ENCODE measurements at regions not wholly inside any gene's neighbourhood (a gene's known extent, or its start where the extent isn't known, plus 50 kb on each side); places are given as distances from the start of the nearest gene placed in this dataset.
"Not testable (repeated sequence)": the region's sequence is repeated elsewhere in the genome, so short reads cannot be mapped to it uniquely, and the experiment has no call there.

DNA sequence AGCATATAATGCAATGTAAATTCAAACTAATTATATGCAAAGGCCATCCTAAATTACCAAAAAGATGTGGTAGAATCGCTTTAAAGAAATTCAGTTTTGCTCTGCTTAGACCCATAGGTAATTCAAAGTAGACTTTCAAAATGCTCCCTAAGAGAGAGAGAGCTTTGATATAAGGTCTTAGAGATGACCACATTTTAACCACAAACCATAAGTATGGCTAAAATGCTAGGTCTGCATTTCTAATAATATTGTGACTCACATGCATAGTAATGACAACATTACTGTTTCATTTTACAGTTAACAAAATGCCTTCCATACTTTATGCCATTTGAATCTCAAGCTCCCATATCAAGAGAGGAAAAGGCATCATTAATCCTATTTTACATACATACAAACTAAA, 144.5 kb downstream of the RAD51AP2 start:
- Histone ChIP-seq H3K4me3 (no peak overlapping the region), H3K27ac (peak overlapping the region in 2 of 21 experiments; percentile 12 to 71)

DNA sequence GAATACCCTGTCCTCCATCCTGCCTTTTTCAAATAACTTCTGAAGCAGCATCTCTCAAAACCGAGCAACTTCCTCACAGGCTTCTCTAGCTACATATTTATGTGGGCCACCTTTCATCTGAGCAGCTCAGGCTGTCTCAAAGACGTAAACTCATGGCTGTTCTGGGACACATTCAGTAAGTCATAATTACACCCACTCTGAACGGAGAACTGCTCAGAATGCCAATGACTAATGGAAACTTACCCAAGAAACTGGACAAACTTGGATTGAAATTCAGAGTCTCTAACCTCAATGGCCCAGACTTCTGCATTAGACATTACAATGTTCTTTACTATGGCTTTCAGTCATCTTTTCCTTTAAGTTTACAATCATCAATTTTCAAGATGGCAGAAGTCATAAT, 145.2 kb downstream of the RAD51AP2 start:
- H3K4me3 ChIP-seq: no peak overlapping the region
- peak overlapping the region in 4 of 21 experiments; percentile 12 to 71 (median 22) for H3K27ac ChIP-seq

DNA sequence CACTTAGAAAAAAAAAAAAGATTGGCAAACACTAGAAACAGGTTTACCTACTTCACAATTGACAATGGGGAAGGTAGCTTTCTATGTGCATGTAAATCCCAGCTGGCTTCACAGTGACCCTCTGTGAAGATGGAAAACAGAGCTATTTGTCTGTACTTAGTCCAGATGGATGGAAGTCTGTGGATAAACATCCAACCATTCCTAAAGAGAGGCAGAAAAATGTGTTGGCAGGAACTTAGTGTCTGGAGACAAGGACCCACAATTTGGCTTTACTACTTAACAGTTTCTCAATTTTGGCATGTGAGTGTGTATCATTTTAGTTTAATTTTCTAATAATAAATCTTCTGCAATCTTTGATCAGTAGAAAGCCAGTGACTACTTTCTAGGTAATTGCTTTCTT, 154.4 kb downstream of the RAD51AP2 start:
- H3K4me3 ChIP-seq: no peak overlapping the region
- no peak overlapping the region for H3K27ac ChIP-seq

DNA sequence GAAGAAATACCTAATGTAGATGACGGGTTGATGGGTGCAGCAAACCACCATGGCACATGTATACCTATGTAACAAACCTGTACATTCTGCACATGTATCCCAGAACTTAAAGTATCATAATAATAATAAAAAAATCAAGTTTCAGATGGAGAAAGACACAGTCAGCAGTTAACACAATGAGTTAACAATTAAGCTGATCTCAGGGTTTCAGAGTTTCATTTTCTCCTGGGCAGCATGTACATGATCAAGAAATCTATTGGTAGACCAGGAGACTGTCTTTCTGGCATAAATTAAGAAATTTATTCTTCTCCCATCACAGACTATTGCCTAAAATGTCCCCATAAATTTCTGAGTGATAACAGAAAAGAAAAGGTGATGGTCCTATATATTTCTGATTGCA, 155.3 kb downstream of the RAD51AP2 start:
- H3K27ac ChIP-seq: no peak overlapping the region
- H3K4me3 ChIP-seq: no peak overlapping the region

DNA sequence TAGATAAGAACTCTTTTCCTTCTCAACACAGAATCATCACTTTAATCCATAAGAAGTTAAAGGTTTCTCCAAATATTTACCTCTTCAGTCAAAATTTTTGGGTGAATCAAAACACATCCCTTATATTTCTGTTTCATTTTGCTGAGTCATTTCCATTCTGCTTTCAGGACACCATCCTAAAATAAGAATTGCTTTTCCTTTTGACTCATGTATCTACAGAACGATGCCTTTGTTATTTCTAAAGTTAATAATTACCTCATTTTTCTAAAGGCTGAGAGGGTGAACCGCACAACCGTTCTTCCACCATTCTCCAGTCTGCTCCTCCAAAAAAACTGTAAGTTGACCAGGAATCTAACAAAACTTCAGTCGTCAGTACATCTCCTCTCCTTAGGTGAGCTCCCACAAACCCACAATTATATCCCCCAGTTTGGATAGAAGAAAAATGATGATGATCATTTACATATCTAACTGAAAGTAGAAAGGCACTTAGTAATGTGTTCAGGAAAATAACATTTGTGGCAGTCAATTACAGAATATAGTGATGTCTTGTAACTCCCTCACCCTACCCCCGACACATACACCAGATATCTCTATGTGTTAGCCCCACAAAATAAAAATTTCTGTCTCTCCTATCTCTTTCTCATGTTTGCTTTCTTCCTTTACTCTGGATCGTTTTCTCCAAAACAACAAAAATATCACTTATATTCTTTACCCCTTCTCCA, 162.5 kb downstream of the RAD51AP2 start:
- Histone ChIP-seq H3K27ac (no peak overlapping the region), H3K4me3 (no peak overlapping the region)

DNA sequence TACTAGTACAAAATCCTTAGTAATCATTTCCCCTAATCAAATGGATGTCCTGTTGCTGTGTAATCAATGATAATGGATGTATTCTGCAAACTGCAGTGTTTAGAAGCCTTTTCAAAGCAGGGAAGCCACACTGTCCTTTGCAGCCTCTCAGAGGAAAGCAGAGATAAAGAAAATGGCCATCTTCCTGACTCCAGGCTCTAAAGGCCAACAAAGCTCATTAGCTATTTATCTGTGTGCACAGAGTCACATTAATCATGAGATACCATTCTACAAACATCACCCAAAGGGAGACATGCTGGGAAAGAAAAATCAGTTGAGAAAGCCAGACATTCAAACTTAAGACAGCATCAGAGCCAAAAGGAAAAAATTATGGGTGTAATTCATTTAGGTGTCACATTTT, 165.0 kb downstream of the RAD51AP2 start:
- Histone ChIP-seq H3K4me3 (no peak overlapping the region), H3K27ac (no peak overlapping the region)

DNA sequence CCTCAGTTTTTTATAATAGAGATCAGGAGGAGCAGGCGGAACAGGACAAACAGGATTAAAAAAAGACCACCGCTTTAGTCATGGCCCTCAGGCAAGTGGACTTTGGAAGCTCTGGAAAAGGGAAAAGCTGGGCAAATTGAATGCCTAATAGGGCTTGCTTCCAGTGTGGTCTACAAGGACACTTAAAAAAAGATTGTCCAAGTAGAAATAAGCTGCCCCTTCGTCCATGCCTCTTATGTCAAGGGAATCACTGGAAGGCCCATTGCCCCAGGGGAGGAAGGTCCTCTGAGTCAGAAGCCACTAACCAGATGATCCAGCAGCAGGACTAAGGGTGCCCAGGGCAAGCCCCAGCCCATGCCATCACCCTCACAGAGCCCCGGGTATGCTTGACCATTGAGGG, 175.5 kb downstream of the RAD51AP2 start:
- H3K4me3 ChIP-seq, H3K27ac ChIP-seq: not testable (repeated sequence)

DNA sequence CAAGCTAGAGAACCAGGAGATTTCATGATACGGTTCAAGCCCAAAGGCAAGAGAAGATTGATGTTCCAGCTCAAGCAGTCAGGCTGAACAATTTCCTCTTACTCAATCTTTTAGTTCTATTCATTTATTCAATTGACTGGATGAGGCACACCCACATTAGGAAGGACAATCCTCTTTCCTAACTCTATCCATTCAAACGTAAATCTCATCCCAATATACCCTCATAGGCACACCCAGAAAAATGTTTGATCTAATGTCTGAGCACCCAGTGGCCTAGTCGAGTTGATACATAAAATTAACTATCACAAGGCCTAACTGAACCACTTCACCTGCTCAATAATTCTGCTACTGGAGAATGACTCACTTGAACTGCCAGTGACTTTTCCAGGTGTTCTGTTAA, 180.7 kb downstream of the RAD51AP2 start:
- Histone ChIP-seq H3K27ac (no peak overlapping the region), H3K4me3 (no peak overlapping the region)

DNA sequence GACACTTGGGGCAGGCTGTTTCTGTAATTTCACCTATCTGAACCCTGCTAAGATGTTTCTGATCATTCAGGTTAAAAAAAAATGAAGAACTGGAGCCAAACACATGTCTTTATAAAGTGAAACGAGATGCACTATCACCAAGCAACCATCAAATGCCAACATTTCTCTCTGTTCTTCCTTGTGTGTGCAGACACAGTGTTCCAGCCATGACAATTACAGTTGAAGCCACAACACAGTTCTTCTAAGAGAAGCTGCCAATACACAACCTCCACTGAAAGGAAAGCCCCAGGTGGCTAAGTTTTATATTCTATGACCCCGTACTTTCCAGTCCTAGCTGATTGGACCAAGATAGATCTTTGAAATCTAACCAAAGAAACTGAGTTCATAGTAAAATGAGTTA, 181.8 kb downstream of the RAD51AP2 start:
- no peak overlapping the region for H3K4me3 ChIP-seq
- no peak overlapping the region for H3K27ac ChIP-seq

DNA sequence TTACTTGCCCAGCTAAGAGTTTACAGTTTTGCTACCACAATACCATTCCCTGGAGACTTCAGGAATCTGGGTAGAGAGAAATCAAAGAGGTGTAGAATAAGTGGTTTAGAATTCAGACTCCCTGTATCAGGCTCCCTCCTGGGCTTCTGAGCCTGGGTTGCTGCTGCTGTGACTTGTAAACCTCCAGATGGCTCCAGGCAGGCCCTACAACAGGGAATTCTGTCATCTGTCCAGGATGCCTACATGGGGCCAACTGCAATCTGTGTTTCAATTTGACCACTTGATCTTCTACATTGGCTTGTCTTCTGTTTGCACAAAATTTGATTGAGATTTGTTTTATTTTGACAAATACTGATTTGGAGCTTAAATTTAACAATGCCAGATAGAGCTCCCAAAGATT, 183.9 kb downstream of the RAD51AP2 start:
- Histone ChIP-seq H3K27ac (no peak overlapping the region), H3K4me3 (no peak overlapping the region)

DNA sequence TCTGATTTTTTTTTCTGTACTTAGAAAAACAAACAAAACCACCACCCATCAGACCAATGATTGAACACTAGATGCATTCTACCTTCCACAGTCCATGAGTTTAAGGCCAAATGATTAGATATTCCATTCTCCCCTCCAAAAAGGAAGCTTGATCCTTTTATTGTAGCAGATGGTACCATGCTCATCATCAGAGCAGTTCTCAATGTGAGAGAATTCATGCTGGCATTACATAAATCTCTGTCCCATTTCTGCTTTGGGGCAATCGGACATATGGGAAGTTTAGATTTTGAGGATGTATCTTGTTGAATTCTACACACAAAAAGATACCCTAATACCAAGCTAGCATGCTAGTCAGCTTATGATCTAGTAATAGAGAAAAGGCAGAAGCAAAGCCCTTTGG, 186.6 kb downstream of the RAD51AP2 start:
- Histone ChIP-seq H3K4me3 (no peak overlapping the region), H3K27ac (no peak overlapping the region)

DNA sequence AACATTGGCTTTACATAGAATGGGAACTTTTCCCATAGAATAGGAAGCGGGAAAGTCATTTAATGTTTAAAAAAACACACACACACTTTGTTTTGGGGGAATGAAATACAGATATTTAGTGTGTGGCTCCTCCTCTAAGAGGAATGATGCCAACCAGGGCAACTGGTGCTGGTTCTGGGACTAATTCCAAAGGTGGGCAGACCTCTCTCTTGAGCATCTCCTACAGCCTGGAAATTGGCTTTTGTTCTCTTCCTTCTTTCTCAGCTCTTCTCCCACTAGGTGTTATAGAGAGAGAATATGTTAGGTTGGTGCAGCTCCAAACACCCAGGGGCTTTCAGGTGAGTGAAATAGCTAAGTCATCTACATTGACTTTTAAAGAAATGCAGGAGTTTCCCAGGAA, 190.1 kb downstream of the RAD51AP2 start:
- Histone ChIP-seq H3K4me3 (no peak overlapping the region), H3K27ac (no peak overlapping the region)

DNA sequence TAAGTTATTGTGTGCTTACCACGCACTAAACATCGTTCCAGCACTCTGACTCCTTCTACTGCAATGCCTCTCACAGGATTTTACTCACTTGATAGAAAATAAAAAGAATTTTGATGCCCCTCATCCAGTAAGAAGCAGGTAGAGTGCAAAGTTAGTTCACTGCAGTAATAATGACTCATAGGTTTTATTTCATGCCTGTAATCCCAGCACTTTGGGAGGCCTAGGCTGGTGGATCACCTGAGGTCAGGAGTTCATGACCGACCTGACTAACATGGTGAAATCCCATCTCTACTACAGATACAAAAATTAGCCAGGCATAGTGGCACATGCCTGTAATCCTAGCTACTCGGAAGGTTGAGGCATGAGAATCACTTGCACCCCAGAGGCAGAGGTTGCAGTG, 190.6 kb downstream of the RAD51AP2 start:
- H3K4me3 ChIP-seq: no peak overlapping the region
- H3K27ac ChIP-seq: no peak overlapping the region

DNA sequence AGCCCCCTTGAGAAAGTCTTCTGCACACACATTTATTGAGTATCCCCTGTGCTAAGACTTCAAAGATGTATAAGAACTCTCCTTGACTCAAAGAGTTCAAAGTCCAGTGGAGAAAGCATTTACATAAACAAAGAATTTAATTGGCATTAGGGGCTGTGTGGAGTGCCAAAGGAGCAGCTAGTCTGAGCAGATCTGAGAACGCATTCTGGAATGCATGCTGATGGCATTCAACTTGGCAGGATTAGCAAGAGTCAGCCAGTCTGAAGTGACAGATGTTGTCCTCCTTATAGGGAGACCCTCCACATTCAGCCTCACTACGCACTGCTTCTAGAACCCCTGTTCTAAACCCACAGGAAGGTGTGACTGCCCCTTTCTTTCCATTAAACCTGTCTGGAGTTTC, 191.5 kb downstream of the RAD51AP2 start:
- no peak overlapping the region for H3K27ac ChIP-seq
- H3K4me3 ChIP-seq: no peak overlapping the region

DNA sequence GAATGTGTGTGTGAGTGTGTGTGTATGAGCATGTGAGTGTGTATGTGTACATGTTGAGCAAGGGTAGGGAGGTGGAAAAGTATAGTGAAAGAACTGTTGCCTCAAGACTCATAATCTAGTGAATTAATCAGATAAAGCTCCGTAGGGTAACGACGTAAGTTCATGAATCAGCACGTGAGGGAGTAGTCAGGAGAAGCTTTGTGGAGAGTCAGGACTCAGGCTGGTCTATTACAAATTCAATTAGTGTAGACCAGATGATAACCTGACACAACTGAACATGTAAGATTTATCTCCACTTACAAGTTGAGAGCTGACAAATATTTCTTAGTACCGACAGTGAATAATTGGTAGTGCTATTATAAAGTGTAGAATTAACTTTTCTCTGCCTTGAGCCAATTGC, 194.5 kb downstream of the RAD51AP2 start:
- H3K4me3 ChIP-seq: no peak overlapping the region

DNA sequence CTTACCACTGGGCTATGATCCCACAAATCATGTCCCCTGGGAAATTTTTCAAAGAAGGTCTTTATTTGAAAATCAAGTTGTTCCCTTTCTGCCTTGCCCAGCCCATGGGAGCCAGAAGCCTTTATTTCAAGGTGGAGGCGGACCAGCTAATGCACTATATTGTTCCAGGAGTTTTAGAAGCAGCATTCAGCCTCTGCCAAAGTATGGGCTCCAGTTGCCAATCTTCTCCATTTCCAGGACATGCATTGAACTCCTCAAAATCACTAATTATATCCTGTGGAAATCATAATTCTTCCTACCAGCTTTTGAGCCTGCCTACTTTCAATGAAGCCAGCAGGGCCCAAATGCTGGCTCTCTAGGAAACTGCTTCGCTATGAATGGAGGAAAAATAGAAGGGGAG, 195.8 kb downstream of the RAD51AP2 start:
- no peak overlapping the region for H3K27ac ChIP-seq
- H3K4me3 ChIP-seq: no peak overlapping the region

More for the DNA sequence above, 194.5 kb downstream of the RAD51AP2 start:
- no peak overlapping the region for H3K27ac ChIP-seq

DNA sequence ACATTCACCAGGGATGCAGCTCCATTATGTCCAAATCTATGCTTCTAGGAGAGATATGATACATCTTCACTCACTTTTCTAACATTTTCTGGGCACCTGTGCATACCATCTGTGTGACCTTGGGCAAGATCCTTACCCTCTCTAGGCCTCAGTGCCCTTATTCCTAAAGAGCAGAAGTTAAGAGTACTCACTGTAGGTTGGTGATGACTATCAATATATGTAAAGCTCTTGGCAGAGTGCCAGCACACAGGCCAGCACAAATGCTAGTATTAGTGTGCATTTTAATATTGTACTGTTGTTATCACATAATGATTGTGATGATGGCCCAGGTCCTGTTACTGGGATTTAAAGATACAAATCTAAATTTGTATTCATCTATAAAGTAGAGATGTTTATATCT, 199.2 kb downstream of the RAD51AP2 start:
- H3K27ac ChIP-seq: no peak overlapping the region
- no peak overlapping the region for H3K4me3 ChIP-seq

DNA sequence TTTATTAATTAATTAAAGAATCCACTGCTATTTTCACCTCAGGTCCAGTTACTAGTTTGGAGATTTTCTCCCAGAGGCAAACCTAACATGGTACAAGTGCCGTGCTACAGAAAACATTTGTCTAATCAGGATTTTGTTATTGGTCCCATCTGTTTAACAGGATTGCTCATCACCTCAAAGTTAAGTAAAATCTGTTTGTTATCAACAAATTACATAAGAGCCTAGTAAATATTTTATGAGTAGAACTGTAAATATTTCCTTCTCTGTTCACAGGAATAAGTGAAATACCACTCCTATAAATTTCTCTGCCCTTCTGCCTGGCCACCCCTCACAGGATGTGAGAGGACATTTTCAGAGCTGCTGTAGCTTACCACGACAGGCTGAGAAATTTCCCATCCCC, 200.2 kb downstream of the RAD51AP2 start:
- Histone ChIP-seq H3K27ac (no peak overlapping the region), H3K4me3 (no peak overlapping the region)

DNA sequence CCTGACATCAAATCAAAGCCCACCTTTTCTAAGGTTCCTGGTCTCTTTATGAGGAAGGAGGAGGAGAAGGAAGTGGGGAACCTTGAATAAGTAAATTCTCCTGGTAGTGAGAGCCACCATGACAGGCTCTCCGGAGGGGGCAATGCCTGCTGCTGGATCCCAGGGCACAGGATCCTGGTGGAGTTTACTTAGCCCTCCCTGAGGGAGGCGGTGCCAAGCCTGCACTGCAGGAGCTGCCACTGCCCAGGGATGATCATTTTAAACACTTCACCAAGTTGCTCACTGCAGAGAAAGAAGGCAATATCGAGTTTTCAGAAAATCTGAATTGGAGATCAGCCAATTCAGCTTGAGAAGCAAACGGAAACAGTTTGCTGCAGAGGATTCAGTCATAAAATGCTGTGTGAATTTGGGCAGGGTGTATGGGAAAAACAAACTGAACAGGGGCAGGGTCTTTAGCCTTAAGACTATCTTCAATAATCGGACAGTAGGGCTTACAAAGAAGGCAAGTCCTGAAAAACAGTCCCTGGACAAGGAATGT, 200.7 kb downstream of the RAD51AP2 start:
- Histone ChIP-seq H3K4me3 (no peak overlapping the region), H3K27ac (no peak overlapping the region)

DNA sequence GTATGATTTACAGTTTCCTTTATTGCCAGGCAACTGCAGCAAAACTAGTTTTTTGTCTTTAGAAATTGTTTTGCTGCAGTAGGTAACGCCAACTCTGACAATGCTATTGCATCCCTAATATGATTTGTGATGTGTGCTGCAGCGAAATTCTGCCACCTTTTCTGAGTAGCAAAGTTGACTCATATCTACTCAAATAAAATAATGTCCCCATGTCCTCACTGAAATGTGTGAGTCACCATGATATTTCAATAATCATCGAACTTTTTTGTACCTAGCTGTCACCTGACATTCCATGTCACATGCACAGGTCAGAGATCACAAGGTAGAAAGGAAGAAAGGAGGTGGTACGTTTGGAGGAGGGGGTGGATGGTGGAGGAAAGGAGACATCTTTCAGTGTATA, 205.0 kb downstream of the RAD51AP2 start:
- Histone ChIP-seq H3K4me3 (no peak overlapping the region), H3K27ac (no peak overlapping the region)

DNA sequence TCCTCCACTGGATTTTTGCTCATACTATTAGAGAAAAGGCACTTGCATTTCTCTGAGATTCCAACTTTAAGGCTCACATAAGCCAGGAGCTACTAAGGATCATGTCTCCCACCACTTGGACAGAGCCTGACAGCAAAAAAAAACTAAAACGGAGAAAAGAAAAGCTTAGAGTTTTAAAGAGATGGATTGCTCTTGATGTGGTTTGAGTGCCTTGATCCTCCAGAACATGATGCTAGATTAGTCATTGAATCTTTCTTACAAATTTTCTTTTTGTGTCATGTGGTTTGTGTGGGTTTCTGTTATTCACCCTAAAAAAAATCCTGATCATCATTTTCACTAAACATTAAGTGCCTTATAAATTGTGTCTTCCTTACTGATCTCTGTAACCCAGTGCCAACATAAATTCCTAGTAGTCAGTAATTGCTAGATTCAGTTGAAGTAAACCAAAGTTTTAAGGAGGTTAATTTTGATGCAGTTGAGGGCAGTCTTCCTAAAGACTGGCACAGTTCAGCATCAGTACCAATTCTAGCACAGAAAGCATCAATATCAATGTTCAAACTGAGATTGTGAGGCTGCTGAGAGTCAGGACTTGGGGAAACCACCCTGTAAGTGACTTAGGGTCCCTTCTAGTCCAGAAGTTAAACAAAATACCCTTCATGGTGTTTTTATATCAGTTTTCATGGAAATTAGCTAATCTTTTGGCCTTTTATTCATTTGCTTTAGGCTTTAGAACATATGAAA, 206.3 kb downstream of the RAD51AP2 start:
- Histone ChIP-seq H3K27ac (peak overlapping the region in 1 of 21 experiments; percentile 35), H3K4me3 (no peak overlapping the region)
